ENCODE measurements at regions not wholly inside any gene's neighbourhood (a gene's known extent, or its start where the extent isn't known, plus 50 kb on each side); places are given as distances from the start of the nearest gene placed in this dataset.

GRCh38 chr2:7686016-7686385 lies 768.8 kb downstream of the RNF144A start:
- no peak for DNase-seq
- WGBS, 2 donors, result 78 to 91% methylated on average over 3 of the region's 3 CpGs
- no peaks in the 10 kb centered on the region for H3K36me3 ChIP-seq
- no peak overlapping the region for H3K27ac ChIP-seq
- H3K9me3 ChIP-seq, result no peaks in the 10 kb centered on the region
- intact Hi-C loops (cut with DNase I), result no loop called here
- no peaks in the 10 kb centered on the region for H3K27me3 ChIP-seq
- TF ChIP-seq CTCF (IDR thresholded peaks at IDR 0.05) (no peak), POLR2A (IDR thresholded peaks at IDR 0.05) (no peak)
- H3K4me3 ChIP-seq (replicated peaks in 1 of 3), result no peak overlapping the region
- H3K4me1 ChIP-seq, result no peaks in the 10 kb centered on the region

GRCh38 chr2:7691961-7692656 lies 774.9 kb downstream of the RNF144A start:
- H3K4me3 ChIP-seq (replicated peaks in 1 of 3), result no peak overlapping the region
- no peaks in the 10 kb centered on the region for H3K27me3 ChIP-seq
- no peaks in the 10 kb centered on the region for H3K4me1 ChIP-seq
- H3K27ac ChIP-seq, result no peak overlapping the region
- intact Hi-C loops (cut with DNase I), result no loop called here
- H3K9me3 ChIP-seq, result no peaks in the 10 kb centered on the region
- TF ChIP-seq POLR2A (IDR thresholded peaks at IDR 0.05) (no peak), CTCF (IDR thresholded peaks at IDR 0.05) (no peak)
- H3K36me3 ChIP-seq, result no peaks in the 10 kb centered on the region
- WGBS, 2 donors, result 90 to 93% methylated on average over 3 of the region's 3 CpGs
- DNase-seq, result no peak

- no peaks in the 10 kb centered on the region for H3K27me3 ChIP-seq
- H3K36me3 ChIP-seq, result no peaks in the 10 kb centered on the region
- H3K27ac ChIP-seq, result no peak overlapping the region
- intact Hi-C loops (cut with DNase I), result no loop called here
- no peaks in the 10 kb centered on the region for H3K4me1 ChIP-seq
- WGBS, 2 donors, result 50 to 60% methylated on average over 1 of the region's 1 CpG
- TF ChIP-seq POLR2A (IDR thresholded peaks at IDR 0.05) (no peak), CTCF (IDR thresholded peaks at IDR 0.05) (no peak)
- peak; percentile 29 to 55 for DNase-seq
- H3K4me3 ChIP-seq (replicated peaks in 1 of 3), result no peak overlapping the region
- H3K9me3 ChIP-seq, result no peaks in the 10 kb centered on the region
These were observed 775.5 kb downstream of the RNF144A start for GRCh38 chr2:7692657-7693161.

- no peak for DNase-seq
- WGBS, 2 donors, result 79 to 88% methylated on average over 9 of the region's 9 CpGs
- TF ChIP-seq POLR2A (IDR thresholded peaks at IDR 0.05) (no peak), CTCF (IDR thresholded peaks at IDR 0.05) (no peak)
- Histone ChIP-seq H3K9me3 (no peaks in the 10 kb centered on the region), H3K36me3 (no peaks in the 10 kb centered on the region), H3K4me3 (replicated peaks in 1 of 3) (no peak overlapping the region), H3K4me1 (no peaks in the 10 kb centered on the region), H3K27me3 (no peaks in the 10 kb centered on the region), H3K27ac (no peak overlapping the region)
- intact Hi-C loops (cut with DNase I), result no loop called here
These were observed 776.2 kb downstream of the RNF144A start for GRCh38 chr2:7693246-7694075.
